Neural progenitor cell (in vitro differentiated cells): ENCODE measurements at regions not wholly inside any gene's neighbourhood (a gene's known extent, or its start where the extent isn't known, plus 50 kb on each side); places are given as distances from the start of the nearest gene placed in this dataset.

Experiments used
- EZH2 ChIP-seq: fragments of 200-600 bp; sonication (generic); IDR thresholded peaks from 2 replicates; pipeline ENCODE4 v1.6.1; 2017; ENCODE audit warnings: antibody characterized with exemption, mild to moderate bottlenecking, moderate library complexity
- EZH2phosphoT487 ChIP-seq: fragments of 200-600 bp; sonication (generic); IDR thresholded peaks from 2 replicates; pipeline ENCODE4 v1.6.1; 2017; ENCODE audit warnings: antibody characterized with exemption
- TF ChIP-seq, protein P1 (sequence below): fragments of 200-600 bp; sonication (generic); IDR thresholded peaks from 2 replicates; pipeline ENCODE4 v1.5.1; 2017; ENCODE audit warnings: antibody characterized with exemption, mild to moderate bottlenecking

DNA sequence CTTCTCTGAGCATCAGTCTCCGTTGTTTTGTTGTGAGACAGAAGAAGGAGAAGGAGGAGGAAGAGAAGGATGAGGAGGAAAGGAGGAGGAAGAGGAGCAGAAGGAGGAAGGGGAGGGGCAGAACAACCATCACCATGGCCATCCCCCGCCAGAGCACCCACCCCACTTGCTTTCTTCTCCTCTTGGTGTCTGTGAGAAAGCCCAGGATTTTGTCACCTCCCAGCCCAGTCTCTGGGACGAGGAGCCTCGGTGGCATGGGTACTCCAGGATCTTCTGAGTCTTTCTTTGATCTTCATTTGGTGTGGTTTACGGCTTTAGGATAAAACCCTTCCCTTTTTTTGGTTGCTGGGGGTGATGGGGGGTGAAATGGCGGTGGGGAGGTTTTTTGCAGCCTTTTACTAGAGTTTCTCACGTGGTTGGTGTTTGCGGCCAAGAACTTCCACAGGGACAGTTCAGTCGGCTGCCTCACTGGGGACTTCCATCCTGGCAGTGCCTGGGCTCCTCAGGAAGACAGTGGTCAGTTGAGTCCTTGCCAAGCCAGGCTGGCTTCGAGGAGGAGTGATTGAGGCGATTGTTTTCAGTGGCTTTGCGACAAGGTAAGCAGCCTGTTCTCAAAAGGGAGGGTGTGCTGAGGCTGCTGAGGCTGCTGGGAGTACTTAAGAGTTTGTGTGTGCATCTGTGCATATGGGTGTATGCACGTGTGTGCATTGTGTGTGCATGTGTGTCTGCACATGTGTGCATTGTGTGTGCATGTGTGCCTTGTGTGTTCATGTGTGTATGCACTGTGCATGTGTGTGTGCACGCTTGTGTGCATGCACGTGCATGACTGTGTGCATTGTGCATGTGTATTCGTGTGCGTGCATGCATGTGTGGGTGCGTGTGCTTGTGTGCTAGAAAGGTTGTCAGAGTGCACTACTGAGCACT is 567.5 kb downstream of the TBC1D22A start:
- TF ChIP-seq, protein P1, sequence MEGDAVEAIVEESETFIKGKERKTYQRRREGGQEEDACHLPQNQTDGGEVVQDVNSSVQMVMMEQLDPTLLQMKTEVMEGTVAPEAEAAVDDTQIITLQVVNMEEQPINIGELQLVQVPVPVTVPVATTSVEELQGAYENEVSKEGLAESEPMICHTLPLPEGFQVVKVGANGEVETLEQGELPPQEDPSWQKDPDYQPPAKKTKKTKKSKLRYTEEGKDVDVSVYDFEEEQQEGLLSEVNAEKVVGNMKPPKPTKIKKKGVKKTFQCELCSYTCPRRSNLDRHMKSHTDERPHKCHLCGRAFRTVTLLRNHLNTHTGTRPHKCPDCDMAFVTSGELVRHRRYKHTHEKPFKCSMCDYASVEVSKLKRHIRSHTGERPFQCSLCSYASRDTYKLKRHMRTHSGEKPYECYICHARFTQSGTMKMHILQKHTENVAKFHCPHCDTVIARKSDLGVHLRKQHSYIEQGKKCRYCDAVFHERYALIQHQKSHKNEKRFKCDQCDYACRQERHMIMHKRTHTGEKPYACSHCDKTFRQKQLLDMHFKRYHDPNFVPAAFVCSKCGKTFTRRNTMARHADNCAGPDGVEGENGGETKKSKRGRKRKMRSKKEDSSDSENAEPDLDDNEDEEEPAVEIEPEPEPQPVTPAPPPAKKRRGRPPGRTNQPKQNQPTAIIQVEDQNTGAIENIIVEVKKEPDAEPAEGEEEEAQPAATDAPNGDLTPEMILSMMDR, result no peak
- TF ChIP-seq EZH2phosphoT487, result no peak
- no peak for TF ChIP-seq EZH2
